HG02884 (cell line): ENCODE measurements at regions not wholly inside any gene's neighbourhood (a gene's known extent, or its start where the extent isn't known, plus 50 kb on each side); places are given as distances from the start of the nearest gene placed in this dataset.

Experiments
- ATAC-seq: cut with Tn5 transposase; IDR thresholded peaks from one replicate; pipeline ENCODE4 v1.9.1; 2021; ENCODE audit warnings: mild to moderate bottlenecking, moderate library complexity; ENCODE audit not compliant: unreplicated experiment

DNA sequence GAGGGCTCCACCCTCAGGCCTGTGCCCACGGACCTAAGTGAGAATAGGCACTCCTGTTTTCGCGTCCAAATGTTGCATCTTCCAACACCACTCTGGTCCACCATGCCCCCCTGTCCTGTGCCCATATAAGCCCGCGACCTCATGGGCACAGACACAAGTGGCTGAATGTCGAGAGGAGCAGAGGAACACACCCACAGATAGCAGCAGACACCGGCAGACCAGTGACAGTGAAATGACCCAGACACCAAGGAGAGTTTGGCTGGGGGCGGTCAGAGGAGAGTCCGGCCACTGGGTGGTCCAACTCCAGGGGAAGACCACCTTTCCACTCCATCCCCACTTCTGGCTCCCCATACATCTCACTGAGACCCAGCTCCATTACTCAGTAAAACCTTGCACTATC lies 161.4 kb upstream of the DAB2 start:
- ATAC-seq, result no peak

DNA sequence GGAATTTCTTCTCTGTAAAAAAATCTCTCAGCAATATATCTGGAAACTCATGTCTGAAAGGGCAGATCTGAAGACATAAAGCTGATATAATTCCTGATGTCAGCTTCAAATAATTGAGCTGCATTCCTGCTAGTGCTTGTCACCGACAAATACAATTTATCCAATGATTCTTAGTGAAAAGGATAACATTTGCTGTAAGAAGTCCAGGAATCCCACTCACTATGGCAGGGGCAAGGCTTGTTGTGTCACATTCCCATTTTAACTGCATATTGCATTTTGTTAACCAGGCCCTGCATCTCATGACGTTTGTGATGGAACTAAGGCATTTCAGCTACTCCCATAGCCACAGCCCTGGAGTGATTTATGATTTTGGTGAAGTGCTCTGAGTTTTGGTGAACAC lies 160.1 kb upstream of the DAB2 start:
- ATAC-seq, result no peak

DNA sequence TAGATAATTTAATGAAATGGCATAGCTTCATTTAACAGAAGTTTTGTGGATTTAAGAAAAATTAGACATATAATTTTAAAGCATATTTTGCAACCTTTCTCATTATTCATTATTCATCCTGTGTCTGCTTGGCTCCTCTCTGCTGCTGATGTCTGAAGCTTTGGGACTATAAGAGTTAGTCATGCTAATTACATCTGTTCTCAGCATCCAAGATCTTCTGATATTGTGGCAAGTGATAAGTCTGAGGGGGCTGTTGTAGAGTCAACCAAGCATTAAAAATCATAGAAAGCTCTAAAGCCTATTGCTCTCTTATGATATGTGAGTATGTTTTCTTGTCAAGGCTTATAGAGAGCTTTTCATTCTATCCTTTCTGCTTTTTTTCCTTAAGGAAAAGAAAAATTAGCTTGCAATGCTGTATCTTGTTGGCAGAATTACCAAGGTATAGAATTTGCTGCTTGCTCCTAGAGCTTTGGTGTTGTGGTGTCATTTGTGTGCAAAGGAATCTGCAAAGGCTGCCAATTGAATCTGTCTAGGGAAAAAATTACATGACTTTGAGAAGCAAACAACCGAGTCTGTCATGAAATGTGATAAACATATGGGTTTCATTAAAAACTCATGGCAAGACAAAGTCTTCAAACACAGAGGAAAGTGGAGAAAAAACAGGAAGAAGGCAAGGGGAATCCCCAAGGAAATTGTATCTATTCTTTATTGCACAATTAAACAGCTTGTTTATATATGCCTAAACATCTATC lies 156.1 kb upstream of the DAB2 start:
- no peak for ATAC-seq

DNA sequence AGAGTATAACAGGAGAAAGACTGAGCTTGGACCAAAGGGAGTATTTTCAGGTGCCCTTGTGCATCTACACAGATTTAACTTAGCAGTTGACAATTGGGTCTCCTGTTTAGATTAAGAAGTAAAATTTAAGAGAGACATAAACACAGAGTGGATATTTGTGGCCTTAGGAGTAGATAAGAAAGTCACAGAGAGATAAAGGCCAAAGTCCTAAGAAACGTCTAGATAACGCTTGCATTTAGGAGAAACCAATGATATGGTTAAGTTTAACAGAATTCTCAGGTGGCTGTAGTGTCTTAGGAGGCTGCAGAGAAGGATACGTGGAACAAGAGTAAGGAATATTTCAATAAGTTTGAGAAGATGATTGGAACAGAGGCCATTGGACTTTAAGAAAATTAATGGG lies 155.0 kb upstream of the DAB2 start:
- ATAC-seq, result no peak

DNA sequence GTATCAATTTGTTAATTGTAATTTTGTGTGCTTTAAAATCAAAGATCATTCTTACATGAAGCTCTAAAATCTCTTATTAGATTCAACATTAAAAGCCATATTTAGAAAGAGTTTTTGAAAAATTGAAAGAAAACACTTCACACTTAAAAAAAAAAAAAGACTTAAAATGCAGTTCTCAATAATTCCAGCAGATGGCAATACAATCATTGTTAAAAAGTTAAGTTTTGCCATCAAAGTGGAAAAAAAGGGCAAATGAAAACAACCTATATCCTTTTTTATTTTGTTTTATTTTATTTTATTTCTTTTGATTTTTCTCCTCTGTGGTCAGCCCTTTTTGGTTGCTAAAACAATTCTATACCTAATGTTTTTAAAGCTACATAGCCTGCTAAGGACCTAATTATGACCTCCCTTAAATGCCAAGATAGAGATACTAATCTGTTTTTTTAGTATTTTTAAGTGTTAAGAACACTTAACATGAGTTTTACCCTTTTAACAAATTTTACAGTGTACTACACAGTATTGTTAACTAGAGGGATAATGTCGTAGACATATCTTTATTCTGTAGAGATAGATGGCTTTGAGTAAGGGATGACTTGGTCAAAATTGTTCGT lies 154.2 kb upstream of the DAB2 start:
- no peak for ATAC-seq

DNA sequence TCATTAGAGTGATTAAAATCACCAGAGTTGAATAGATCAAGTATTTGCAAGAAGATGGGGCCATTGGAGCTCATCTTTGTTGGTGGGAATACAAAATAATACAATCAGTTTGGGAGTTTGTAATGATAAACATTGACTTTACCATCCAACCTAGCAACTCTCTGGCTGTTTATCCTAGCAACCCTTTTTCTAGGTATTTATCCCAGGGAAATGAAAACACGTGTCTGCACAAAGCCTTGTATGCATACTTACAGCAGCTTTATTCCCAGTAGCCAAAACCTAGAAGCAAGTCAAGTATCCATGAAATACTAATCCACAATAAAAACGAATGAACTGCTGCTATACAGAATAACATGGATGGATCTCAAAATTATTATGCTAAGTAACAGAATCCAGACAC lies 152.7 kb upstream of the DAB2 start:
- no peak for ATAC-seq

DNA sequence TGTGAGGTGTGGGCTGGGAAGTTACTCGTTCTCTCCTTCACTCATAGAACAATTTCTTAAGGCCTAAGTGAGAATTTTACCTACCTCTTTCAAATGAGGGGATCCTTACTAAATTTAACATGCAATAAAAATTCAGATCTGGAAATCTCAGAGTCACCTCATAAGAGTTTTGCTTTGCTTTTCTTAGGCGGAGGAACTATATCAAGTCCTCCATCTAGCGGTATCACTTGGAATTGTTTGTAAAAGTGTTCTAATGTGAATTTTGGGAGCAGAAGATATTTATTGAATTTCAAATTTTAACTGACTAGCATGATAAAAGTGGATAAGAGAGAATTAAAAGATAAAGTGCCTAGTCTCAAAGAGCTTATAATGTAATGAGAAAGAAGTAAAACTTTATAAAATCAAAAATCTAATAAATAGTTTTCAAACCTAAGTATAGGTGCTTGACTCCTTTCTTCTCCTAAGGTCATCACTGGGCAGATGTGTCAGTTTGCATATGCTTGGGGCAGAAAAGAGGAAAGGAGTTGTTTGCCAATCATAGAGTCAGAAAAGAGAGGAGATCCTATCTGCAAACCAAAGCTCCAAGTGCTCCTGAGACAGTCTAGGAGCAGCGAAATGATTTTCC lies 145.7 kb upstream of the DAB2 start:
- ATAC-seq, result no peak

DNA sequence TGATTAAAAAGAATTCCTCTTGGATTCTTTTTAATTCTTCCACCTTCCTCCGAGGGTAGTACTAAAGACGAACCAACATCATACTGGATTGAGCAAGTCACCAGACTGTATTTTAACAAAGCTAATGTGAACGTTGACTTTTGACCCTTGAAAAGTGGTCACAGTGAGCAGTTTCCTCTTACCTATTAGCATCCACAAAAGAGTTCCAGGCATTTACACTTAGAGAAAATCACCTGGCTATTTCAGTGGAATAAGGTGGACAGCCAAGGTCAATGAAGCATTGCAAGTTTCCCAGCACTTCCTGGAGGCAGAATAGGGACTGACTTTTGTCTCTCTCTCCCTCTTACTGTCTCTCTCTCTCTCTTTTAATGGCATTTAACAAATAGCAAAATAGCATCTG lies 145.1 kb upstream of the DAB2 start:
- ATAC-seq, result no peak

DNA sequence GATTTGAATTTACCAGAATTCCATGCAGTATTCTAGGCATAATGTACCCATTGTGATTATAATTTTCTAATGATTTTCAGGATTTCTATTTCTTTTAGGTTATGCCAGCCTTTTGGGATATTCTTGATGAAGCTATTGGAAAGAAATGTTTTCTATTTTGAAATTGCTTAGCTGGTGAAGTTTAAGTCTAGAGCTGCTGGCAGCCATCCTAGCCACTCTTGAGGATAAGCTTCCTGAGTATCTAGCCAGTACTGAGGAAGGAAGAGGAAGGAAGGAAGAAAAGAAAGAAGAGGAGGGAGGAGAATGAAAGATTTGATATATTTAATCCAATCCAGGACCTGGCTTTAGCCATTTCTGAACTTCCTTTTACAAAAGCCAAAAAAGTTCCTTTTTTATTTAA lies 142.1 kb upstream of the DAB2 start:
- ATAC-seq, result no peak

DNA sequence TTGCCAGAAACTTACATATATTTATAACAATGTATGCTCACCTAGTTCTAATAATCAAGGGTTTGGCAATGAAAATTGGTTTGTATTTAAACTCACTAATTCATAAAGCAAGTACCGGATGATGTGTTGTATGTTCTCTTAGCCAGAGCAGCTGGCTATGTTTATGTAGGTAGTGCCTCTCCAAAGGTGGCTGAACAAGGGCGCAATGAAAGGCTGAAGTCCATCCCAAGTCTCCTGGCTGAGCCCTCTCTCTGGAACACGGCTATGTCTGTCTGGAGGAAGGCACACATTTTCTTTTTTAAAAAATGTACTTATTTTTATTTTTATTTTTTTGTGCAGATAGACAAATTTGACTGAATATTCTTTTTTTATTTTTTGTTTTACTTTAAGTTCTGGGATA lies 141.2 kb upstream of the DAB2 start:
- ATAC-seq, result no peak

DNA sequence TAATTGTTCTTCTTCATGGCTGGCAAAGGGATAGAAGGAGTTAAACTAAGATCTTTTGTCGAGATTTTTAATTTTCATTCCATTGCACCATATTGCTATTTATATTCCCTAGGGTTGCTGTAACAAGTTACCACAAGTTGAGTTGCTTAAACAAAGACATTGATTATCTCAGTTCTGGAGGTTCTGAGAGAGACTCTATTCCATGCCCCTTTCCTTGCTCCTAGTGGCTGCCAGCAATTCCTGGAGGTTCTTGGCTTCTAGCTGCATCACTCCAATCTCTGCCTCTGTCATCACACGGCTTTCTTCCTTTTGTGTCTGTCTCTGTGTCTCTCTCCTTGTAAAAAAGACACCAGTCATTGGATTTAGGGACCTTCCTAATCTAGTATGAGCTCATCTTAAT lies 136.6 kb upstream of the DAB2 start:
- no peak for ATAC-seq

DNA sequence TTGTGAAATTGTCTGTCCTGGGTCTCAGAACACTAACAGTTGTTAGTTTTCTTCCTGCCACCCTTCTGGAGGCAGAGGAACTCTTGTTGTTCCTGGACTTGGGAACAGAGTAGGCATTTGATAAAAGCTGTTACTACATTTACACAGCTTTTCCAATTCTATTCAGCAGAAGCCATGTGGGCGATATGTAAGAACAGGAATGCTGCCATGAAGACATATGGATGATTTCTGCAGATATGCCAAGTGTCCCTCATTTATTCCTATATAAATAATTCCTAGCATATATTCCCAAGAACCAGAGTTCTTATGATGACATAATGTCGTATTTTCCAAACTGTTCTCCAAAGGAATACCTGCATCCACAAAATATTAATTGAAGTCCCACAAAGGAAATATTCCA lies 135.9 kb upstream of the DAB2 start:
- ATAC-seq, result no peak

DNA sequence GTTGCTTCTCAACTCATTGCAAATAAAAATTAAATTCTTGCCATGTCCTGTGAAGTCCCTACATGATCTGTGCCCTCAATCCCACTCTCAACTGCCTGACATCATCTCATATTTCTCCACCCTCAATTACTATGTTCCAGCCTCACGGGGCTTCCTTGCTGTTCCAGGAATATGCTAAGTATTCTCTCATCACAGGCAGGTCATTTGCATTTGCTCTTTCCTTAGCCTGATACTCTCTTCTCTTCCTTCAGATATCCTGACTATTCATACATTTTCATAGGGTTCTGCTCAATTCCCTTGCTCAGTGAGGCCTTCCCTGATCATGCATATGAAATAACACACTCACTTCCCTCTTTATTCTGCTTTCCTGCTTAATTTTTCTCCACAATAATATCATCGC lies 135.1 kb upstream of the DAB2 start:
- no peak for ATAC-seq

DNA sequence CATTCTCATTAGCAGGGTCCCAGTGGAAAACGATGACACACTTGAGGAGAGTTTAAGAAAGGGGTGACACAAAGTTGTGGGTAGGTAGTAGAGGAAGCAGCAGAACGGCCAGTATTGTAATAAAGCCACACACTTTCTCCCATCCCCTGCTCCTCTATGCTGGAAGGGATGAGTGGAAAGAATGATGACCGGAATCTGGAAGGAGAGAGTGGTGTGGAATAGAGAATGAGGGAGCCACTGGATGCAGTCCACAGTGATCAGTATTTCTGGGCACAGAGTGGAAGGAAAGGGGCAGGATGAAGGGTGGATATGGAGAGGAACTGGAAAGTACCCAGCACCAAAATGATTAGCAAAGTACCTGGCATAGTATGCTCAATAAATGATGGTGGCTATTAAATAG lies 133.8 kb upstream of the DAB2 start:
- ATAC-seq, result no peak

DNA sequence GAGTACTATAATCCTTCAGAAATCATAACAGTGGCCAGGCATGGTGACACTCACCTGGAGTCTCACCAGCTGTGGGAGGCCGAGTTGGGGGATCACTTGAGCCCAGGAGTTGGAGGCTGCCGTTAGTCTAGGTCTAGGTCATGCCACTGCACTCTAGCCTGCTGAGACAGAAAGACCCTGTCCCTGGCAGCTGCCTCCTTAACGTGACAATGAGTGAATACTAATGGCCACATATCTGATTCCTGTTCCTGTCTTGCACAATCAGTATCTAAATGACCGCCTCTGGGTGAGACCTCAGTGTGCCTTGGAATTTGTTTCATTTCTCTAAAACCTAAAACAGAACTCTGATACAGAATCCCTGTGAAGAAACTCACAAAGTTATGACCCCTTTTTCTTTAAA lies 131.0 kb upstream of the DAB2 start:
- no peak for ATAC-seq

DNA sequence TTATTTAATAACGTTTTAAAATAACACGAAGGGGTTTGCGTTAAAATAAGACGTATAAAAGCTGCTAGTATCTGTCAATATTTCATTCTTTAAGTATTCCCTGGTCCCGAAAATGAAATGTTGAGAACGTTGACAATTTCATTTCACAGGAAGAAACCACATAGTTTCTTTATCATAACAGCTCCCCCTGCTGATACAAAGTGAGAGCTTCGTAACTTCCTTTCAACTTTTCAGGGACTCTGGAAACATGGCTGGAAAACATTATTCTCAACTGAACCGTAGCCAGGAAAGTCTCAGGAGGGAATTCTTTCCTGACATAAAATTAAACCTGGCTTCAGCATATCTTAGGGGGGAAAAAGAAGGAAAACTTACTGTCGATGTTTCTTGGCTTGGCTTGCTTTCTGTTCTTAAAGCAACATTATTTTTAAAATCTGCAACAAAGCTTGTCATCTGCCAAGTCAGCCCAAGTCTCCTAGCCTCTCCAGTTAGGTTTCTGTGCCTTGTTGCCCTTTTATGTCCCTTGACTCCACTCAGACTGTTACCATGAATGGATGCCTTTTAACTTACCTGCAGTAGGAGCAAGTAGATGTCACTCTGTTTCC lies 122.9 kb upstream of the DAB2 start:
- ATAC-seq, result no peak

DNA sequence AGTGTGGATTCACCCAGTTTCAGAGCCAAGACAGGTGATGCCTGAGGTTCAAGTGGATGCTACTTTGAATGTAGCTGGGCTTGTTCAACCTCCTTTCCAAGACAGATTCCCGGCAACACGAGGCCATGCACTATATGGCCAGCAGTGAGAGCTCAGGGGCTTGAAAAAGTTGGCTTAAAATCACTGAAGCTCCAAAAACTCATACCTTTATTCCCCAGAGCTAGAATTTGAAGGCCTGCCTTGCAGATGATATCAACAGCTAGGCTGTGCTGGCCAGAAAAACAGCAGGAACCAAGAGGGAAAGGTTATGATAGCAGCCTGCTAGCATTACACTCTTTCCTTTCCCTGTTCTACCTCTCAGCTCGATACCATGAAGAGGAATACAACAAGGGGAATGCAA lies 120.2 kb upstream of the DAB2 start:
- ATAC-seq, result no peak

DNA sequence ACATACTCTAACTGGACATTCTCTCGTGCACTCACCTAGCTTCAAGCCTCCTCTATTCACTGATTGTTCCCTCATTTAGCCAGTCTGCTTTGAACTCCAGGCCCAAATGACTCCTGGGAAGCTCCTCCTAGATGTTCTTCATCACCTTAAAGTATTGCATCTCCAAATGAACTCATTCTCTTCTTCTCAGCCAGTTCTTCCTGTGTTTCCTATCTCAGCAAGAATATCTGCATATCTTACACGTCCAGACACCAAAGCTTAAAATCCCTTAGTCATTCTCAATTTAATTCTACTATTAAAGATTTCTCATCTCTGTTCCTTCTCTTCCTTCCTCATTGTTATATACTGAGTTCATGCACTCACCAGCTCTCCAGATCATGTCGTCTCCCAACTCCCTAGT lies 118.6 kb upstream of the DAB2 start:
- no peak for ATAC-seq

DNA sequence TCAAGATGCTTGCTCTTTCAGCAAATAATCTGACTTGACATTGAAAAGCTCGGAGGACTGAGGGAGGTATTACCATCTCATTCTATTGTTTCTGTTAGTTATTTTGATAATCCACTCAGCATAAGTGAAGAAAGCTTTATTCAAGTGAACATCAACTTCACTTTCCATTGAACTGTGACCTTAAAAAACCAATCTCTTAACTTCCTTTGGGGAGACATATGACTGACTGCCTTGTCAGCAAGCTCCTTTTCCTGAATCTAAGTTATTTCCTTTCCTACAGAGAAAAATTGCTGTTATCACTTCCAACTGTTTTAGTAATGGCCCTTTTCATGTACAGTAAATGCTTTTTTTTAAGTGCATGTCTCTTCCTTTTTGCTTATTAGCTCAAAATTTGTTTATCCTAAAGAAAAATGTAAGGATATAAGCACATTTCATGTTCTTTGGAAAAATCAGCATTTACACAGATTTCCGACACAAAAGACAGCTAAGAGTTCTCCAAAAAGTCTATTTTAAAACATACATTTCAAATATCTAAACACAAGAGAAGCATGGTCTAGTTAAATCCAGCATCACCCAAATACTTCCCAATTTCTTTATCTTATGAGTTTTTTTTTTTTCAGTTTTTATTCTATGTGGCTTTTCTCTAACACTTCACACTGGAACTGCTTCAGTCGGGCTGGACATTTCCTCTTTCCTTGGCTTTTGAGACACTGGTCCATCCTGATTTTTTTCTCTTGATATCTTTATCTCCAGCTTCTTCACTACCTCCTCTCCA lies 117.9 kb upstream of the DAB2 start:
- ATAC-seq, result no peak

DNA sequence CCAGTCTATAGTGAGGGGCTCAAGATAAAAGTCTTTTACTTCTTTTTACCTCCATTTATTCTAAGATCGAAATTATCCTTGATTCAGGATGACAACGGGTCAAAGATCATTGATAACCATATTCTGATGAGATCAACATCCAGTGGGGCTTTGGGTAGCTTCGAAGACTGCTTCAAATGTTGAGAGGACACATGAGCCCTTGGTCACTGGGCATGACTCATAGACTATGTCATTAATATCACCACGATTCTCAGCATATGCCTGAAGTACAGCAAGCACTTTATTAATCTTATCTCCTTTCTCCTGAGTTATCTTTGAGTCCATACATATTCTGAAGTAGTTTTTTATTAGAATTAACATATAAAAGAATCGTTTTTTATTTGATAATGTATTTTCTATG lies 117.1 kb upstream of the DAB2 start:
- ATAC-seq, result no peak

DNA sequence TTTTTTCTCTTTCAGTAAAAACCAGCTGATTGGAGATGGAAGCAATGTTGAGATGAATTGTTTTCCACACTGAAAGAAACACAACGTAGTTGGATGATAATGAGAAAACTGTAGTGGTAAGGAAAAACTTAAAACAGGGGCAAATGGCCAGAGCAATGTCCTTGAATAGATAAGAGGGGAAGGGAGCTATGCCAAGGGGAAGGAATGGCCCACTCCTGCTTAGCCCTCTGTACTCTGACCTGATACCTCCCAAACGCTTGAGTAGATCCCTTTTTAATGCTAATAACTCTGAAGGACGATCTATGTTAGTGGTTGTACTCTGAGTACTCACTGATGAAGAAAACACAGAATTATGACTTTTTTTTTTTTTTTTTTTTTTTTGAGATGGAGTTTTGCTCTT lies 114.7 kb upstream of the DAB2 start:
- ATAC-seq, result no peak
